ENCODE measurements at regions not wholly inside any gene's neighbourhood (a gene's known extent, or its start where the extent isn't known, plus 50 kb on each side); places are given as distances from the start of the nearest gene placed in this dataset.

GRCh38 chr4:97453186-97453585 is 690.1 kb downstream of the STPG2 start:
- Mint-ChIP-seq H3K36me3 (ENCODE audit: low read depth) (peaks cover 3% of the 10 kb centered on the region), H3K4me3 (no peak overlapping the region), H3K4me1 (no peaks in the 10 kb centered on the region), H3K27ac (no peak overlapping the region), H3K27me3 (ENCODE audit: low read depth) (no peaks in the 10 kb centered on the region), H3K9me3 (peaks cover 10% of the 10 kb centered on the region)
- TF ChIP-seq, protein P1, sequence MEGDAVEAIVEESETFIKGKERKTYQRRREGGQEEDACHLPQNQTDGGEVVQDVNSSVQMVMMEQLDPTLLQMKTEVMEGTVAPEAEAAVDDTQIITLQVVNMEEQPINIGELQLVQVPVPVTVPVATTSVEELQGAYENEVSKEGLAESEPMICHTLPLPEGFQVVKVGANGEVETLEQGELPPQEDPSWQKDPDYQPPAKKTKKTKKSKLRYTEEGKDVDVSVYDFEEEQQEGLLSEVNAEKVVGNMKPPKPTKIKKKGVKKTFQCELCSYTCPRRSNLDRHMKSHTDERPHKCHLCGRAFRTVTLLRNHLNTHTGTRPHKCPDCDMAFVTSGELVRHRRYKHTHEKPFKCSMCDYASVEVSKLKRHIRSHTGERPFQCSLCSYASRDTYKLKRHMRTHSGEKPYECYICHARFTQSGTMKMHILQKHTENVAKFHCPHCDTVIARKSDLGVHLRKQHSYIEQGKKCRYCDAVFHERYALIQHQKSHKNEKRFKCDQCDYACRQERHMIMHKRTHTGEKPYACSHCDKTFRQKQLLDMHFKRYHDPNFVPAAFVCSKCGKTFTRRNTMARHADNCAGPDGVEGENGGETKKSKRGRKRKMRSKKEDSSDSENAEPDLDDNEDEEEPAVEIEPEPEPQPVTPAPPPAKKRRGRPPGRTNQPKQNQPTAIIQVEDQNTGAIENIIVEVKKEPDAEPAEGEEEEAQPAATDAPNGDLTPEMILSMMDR (IDR thresholded peaks at IDR 0.05; ENCODE audit: unreplicated experiment in 3 of 3): no peak

GRCh38 chr4:97457253-97457652 is 686.0 kb downstream of the STPG2 start:
- Mint-ChIP-seq H3K4me3 (no peak overlapping the region), H3K27ac (peak overlapping the region; percentile 31 to 78 (median 48)), H3K9me3 (peaks cover 7% of the 10 kb centered on the region), H3K36me3 (ENCODE audit: low read depth) (no peaks in the 10 kb centered on the region), H3K27me3 (ENCODE audit: low read depth) (no peaks in the 10 kb centered on the region), H3K4me1 (no peaks in the 10 kb centered on the region)
- TF ChIP-seq, protein P1 (IDR thresholded peaks at IDR 0.05; ENCODE audit: unreplicated experiment in 3 of 3): no peak

GRCh38 chr4:97468272-97468671 is 675.0 kb downstream of the STPG2 start:
- Mint-ChIP-seq H3K27me3 (ENCODE audit: low read depth) (no peaks in the 10 kb centered on the region), H3K4me3 (no peak overlapping the region), H3K36me3 (ENCODE audit: low read depth) (no peaks in the 10 kb centered on the region), H3K9me3 (no peaks in the 10 kb centered on the region), H3K27ac (no peak overlapping the region), H3K4me1 (no peaks in the 10 kb centered on the region)
- TF ChIP-seq, protein P1 (IDR thresholded peaks at IDR 0.05; ENCODE audit: unreplicated experiment in 3 of 3): no peak

- Mint-ChIP-seq H3K9me3 (no peaks in the 10 kb centered on the region), H3K4me1 (no peaks in the 10 kb centered on the region), H3K27me3 (ENCODE audit: low read depth) (no peaks in the 10 kb centered on the region), H3K27ac (no peak overlapping the region), H3K4me3 (no peak overlapping the region), H3K36me3 (ENCODE audit: low read depth) (no peaks in the 10 kb centered on the region)
- TF ChIP-seq, protein P1 (IDR thresholded peaks at IDR 0.05; ENCODE audit: unreplicated experiment in 3 of 3): no peak
Observed at GRCh38 chr4:97475621-97476020, 667.7 kb downstream of the STPG2 start.

DNA sequence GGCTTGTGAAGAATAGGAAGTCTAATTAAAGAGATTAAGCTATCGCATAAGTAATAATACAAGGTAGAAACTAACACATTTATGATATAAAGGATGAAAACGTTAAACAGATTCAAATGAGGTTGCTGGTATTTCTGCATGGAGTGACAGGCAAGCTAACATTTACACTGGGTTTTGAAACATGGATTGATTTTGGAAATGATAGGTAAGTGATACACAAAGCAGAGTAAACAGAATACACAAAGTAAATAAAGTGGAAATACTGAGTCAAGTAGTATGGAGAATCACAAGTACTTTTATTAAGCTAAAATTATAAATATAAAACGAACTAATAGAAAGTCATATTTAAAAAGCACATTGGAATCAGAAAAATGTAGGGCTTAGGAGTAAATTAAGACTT is 665.3 kb downstream of the STPG2 start:
- H3K36me3 Mint-ChIP-seq (ENCODE audit: low read depth): no peaks in the 10 kb centered on the region
- no peak overlapping the region for H3K4me3 Mint-ChIP-seq
- H3K27me3 Mint-ChIP-seq (ENCODE audit: low read depth): no peaks in the 10 kb centered on the region
- no peaks in the 10 kb centered on the region for H3K4me1 Mint-ChIP-seq
- TF ChIP-seq, protein P1 (IDR thresholded peaks at IDR 0.05; ENCODE audit: unreplicated experiment in 3 of 3): no peak
- peaks cover 2% of the 10 kb centered on the region for H3K9me3 Mint-ChIP-seq
- no peak overlapping the region for H3K27ac Mint-ChIP-seq

- TF ChIP-seq, protein P1 (IDR thresholded peaks at IDR 0.05; ENCODE audit: unreplicated experiment in 3 of 3): no peak
- H3K27ac Mint-ChIP-seq: no peak overlapping the region
Observed at GRCh38 chr4:97479388-97479787, 663.9 kb downstream of the STPG2 start.

More at GRCh38 chr4:97479388-97479787, 663.9 kb downstream of the STPG2 start:
- Mint-ChIP-seq H3K9me3 (peaks cover 4% of the 10 kb centered on the region), H3K4me3 (no peak overlapping the region), H3K27me3 (ENCODE audit: low read depth) (no peaks in the 10 kb centered on the region), H3K4me1 (no peaks in the 10 kb centered on the region), H3K36me3 (ENCODE audit: low read depth) (no peaks in the 10 kb centered on the region)
